ENCODE measurements at regions not wholly inside any gene's neighbourhood (a gene's known extent, or its start where the extent isn't known, plus 50 kb on each side); places are given as distances from the start of the nearest gene placed in this dataset.

- no peak for TF ChIP-seq ZNF324 (CRISPR knock-in tag; IDR thresholded peaks at IDR 0.05)
- no peak for TF ChIP-seq VEZF1 (CRISPR knock-in tag; IDR thresholded peaks at IDR 0.05)
- TF ChIP-seq, protein P1, sequence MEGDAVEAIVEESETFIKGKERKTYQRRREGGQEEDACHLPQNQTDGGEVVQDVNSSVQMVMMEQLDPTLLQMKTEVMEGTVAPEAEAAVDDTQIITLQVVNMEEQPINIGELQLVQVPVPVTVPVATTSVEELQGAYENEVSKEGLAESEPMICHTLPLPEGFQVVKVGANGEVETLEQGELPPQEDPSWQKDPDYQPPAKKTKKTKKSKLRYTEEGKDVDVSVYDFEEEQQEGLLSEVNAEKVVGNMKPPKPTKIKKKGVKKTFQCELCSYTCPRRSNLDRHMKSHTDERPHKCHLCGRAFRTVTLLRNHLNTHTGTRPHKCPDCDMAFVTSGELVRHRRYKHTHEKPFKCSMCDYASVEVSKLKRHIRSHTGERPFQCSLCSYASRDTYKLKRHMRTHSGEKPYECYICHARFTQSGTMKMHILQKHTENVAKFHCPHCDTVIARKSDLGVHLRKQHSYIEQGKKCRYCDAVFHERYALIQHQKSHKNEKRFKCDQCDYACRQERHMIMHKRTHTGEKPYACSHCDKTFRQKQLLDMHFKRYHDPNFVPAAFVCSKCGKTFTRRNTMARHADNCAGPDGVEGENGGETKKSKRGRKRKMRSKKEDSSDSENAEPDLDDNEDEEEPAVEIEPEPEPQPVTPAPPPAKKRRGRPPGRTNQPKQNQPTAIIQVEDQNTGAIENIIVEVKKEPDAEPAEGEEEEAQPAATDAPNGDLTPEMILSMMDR (IDR thresholded peaks at IDR 0.05 in 2 of 3, conservative IDR thresholded peaks at IDR 0.05 in 1 of 3; ENCODE audit: insufficient read depth in 2 of 3, low read depth in 1 of 3, low read length in 3 of 3): no peak
- TF ChIP-seq NR1H2 (CRISPR knock-in tag; IDR thresholded peaks at IDR 0.05): no peak
- TF ChIP-seq FOSL1 (tag; conservative IDR thresholded peaks at IDR 0.05): no peak
- no peak for TF ChIP-seq ZFP30 (CRISPR knock-in tag; IDR thresholded peaks at IDR 0.05; ENCODE audit: borderline replicate concordance)
- no peak for TF ChIP-seq SOX6 (IDR thresholded peaks at IDR 0.05)
- no peak for TF ChIP-seq SP1 (CRISPR knock-in tag; IDR thresholded peaks at IDR 0.05)
- TF ChIP-seq PTTG1 (tag; IDR thresholded peaks at IDR 0.05; ENCODE audit: low read depth): no peak
- TF ChIP-seq ESRRA (IDR thresholded peaks at IDR 0.05; ENCODE audit: borderline replicate concordance, low read depth): no peak
- TF ChIP-seq POLR2A (conservative IDR thresholded peaks at IDR 0.05): no peak
- TF ChIP-seq ZBTB2 (IDR thresholded peaks at IDR 0.05): no peak
These were observed 89.8 kb upstream of the ANK3 start for GRCh38 chr10:60479305-60480020.
